GM19023 (cell line): ENCODE measurements at regions not wholly inside any gene's neighbourhood (a gene's known extent, or its start where the extent isn't known, plus 50 kb on each side); places are given as distances from the start of the nearest gene placed in this dataset.
"Not testable (repeated sequence)": the region's sequence is repeated elsewhere in the genome, so short reads cannot be mapped to it uniquely, and the experiment has no call there.

Source experiments
- ATAC-seq: cut with Tn5 transposase; IDR thresholded peaks from one replicate; pipeline ENCODE4 v1.9.1; 2021; ENCODE audit warnings: mild to moderate bottlenecking, moderate library complexity; ENCODE audit not compliant: unreplicated experiment

DNA sequence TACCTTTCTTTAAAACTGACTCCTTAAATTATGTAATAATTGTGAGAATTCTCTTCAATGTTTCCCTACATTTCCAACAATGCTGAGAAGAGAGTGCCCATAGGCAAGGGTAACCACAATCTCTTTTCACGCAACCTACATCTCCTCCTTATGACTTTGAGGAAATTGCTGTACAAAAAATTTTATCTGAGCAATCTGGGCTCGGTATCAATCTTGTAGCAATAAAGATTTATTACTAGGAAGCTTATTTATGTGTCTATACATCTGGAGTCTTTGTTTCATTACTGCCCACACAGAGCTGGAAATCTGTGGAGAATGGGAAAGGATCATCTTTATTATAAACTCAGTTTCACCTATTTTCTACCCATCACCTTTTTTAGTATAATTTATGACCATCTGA is 913.8 kb upstream of the SORCS1 start:
- no peak for ATAC-seq

DNA sequence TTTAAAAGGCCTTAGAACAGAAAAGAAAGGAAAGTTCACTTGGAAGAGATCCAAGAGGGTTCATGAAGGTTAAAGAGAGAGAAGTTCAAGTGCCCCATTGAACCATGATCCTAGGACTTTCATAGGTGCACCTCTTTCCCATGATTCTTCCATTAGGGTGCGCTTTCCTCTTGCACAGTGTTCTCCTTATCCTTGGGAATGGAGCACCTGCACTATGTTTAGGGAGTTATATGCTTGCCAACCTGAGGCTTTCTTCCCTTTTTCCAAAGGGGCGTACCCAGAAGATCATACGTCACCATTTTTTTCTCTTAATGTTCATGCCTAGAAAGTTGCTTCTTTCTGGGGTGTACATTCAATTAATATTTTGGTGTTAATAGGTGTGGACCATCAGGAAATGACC is 908.0 kb upstream of the SORCS1 start:
- ATAC-seq: no peak

DNA sequence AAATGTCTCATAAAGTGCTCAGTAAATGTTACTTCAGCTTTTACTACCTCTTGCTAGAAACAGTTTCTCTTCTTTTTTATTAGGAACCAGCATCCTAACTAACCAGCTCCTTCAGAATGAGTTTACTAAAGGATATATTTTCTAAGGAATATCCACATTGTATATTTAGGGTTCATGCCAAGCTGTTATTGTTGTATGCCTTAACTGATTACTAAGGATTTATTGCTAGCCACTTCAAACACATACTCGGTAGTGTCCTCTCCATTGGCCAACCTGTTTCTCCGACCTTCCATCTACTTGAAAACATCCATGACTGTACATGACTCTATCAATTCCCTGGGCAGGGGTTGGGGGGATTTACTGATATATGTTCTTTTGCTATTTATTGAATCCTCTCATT is 906.3 kb upstream of the SORCS1 start:
- ATAC-seq: no peak

DNA sequence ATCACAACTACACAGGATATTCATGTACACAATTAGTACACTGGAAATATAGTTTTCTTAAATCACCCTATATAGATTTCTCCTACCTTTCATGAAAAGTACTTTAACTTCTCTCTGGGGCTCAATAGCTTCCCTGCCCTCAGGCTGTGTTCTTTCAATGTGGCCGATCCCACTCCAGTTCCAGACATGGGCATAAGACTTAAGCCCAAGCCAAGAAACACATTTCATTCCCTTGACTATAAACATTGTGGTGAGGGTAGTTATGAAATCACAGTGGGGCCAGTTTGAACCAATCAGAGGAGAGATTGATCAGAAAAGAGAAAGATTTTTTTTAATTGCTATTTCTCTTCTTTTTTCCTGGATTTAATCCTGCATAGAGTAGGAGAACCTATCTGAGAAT is 904.6 kb upstream of the SORCS1 start:
- ATAC-seq: no peak

GRCh38 chr10:108064746-108065260 is 900.3 kb upstream of the SORCS1 start:
- no peak for ATAC-seq

DNA sequence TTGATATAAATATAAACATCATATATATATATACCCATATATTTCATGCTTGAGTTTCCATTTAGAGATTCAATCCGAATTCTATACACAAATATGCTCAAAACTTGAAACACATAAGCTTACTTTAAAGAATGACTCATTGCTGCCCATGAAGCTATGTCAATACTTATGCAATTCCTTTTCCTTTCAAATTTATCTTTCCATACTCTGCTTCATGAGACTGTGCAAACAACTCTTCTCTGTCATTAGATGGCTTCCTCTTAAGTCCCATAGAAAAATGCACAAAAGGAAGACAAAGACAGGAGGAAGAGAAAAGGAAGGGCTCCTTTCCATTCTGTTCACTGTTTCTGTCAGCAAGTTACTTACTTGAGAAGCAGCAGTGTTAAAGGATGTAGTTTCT is 895.7 kb upstream of the SORCS1 start:
- ATAC-seq: no peak

- ATAC-seq: no peak
Observed at GRCh38 chr10:108055506-108055905, 891.0 kb upstream of the SORCS1 start.

DNA sequence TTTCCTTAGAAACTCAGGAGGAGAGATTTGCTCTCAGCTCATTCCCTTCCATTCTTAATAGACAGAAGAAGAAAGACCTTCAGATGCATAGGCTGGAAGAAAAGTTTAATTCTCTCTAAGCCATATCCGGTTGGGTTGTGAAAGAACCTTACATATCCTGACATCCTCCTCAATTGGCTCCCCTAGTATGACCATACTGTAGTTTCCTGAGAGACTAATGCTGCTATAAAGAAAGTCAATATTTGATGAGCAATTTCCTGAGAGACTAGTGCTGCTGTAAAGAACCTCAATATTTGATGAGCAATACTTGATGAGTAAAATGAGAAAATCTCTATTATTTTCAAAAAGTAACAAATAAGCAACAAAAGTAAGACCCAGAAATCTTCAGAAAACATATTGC is 888.5 kb upstream of the SORCS1 start:
- no peak for ATAC-seq

DNA sequence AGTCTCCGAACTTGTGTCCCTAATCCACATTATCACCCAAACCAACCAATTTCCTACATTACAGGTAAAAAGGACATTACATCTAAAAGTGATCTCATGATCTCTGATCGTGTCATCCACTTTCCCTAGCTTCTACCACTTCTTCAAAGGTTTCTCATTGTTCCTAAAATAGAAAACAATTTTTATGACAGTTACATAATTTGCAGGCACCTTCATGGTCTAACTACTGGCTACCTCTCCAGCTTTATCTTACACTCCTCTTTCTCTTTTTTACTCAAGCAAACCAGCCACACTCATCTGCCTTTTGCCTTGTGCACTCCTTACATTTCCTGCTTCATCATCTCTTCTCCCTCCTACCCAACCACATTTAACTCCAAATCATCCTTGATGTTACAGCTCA is 886.7 kb upstream of the SORCS1 start:
- ATAC-seq: no peak

DNA sequence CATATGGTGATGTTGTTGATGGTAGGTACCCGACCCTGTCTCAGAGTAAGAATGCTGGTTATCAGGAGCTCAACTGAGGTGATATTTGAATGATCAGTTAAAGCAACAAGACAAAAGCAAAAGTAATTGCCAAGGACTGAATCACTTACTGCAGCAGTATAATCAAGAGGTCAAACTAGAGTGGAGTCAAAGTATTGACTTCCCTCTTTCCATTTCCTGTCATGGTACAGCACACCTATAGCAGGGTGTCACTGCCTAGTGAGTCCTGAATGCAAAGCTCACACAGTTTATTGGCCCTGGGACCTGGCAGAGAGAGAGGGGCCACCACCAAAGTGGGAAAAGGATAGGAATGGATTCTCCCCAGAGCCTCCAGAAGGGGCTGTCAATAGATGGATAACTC is 886.1 kb upstream of the SORCS1 start:
- ATAC-seq: no peak

- no peak for ATAC-seq
Observed at GRCh38 chr10:108049668-108050067, 885.2 kb upstream of the SORCS1 start.

GRCh38 chr10:108048898-108049297 is 884.4 kb upstream of the SORCS1 start:
- ATAC-seq: no peak

- ATAC-seq: no peak
Observed at GRCh38 chr10:108039821-108040584, 875.5 kb upstream of the SORCS1 start.

GRCh38 chr10:108037061-108037460 is 872.6 kb upstream of the SORCS1 start:
- ATAC-seq: no peak

DNA sequence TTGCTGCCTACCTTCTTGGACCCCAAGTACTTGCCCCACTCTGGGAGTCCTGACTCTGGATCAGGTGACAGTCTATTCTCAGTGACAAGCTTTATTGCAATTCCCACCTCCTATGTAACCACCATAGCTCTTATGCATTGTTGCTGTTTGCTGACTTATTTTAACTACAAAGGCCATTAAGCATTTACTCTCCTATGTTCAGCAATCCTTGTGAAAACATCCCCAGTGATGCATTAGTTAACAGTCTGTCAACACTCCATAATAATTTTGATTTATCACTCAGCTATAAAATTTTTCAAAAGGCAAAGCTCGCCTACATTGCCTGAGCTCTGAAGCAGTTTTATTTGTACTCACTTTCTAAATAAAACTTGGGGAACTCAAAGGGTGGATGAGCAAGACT is 871.8 kb upstream of the SORCS1 start:
- no peak for ATAC-seq

GRCh38 chr10:108034829-108035228 is 870.3 kb upstream of the SORCS1 start:
- no peak for ATAC-seq

- ATAC-seq: not testable (repeated sequence)
Observed at GRCh38 chr10:108033518-108033917, 869.0 kb upstream of the SORCS1 start.

- ATAC-seq: no peak
Observed at GRCh38 chr10:108031505-108031904, 867.0 kb upstream of the SORCS1 start.

DNA sequence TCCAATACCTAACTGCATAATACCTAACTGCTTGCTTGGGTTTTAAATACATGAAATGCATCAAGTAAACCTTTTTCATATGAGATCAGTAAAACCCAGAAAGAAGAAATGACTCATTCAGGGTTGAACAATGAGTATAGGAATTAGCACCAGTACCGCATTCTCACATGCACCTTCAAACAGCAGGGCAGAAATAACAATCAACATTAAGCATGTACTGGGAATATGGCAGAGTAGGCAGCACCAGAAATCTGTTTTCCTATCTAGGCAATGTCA is 850.3 kb upstream of the SORCS1 start:
- ATAC-seq: peak; percentile 87

DNA sequence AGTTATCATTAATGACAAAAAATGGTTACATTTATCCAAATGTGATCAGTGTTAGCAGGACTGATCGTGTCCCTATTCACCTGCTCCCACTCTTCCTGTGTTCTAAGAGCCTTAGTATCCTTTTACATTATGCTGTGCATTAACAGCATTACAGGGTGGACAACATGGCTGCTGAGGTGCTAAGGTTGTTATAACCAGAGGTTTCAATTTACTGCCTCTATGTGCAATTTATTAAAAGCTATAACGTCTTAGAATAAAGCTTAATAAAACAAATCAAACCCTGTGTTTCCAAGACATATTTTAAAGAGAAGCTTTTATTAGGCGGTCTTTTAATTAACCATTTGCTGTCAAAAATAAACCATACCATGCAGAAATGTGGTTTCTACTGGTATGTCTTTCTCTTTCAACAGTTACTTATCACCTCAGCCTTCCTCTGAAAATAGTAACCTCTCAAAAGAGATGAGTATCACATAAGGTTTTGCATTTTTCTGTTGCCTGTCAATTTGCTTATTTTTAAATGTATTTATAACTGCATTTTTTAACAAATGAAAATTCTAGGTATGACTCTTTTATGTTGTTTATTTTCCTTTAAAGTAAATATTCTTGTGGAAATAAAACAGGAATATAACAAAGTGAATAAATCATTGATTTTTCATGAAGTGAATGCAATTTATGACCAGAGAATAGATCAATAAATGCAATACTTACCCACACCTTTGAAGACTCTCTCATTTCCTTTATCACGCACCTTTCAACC is 849.8 kb upstream of the SORCS1 start:
- ATAC-seq: peak; percentile 63

GRCh38 chr10:108005627-108006026 is 841.1 kb upstream of the SORCS1 start:
- no peak for ATAC-seq

DNA sequence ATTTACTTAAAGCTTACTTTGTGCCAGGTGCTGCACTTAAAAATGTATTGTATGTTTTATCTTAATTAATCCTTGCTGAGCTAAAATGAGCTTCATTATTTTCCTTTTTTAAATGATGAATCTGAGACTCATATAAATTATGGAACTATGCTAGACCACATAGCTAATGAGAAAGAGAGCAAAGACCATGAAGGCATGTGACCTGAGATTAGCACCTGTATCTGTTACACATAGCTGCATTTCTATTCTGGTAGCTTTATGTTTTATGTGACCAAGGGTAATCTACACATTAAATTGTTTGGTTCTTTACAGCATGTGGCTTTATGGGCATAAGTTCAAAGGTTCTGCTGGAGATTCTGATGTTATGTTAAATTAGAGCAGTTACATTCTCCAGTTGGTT is 839.1 kb upstream of the SORCS1 start:
- no peak for ATAC-seq

GRCh38 chr10:108003061-108003460 is 838.6 kb upstream of the SORCS1 start:
- no peak for ATAC-seq
